AG04450 (cell line): ENCODE measurements at regions not wholly inside any gene's neighbourhood (a gene's known extent, or its start where the extent isn't known, plus 50 kb on each side); places are given as distances from the start of the nearest gene placed in this dataset.

Experiments
- CTCF ChIA-PET: fragments of 300-600, 350-600 bp; formaldehyde crosslinking; extraction: SDS; loops from one replicate; lab custom pipeline; 2022; ENCODE audit warnings: antibody characterized with exemption, inconsistent platforms; lab: Charles Lee
- POLR2A ChIA-PET: fragments of 350-600 bp; formaldehyde crosslinking; extraction: SDS; loops from one replicate; lab custom pipeline; 2021; ENCODE audit warnings: antibody characterized with exemption, inconsistent platforms; lab: Yijun Ruan, JAX
- DNase-seq: peaks from one replicate; pipeline ENCODE4 v3.0.0-alpha.2; 2011; ENCODE audit warnings: low read depth, low spot score
- H3K27ac ChIP-seq: one replicate; pipeline ENCODE4 v1.5.1; 2012; ENCODE audit warnings: low read depth, low read length, control low read depth
- H3K27me3 ChIP-seq: one replicate; pipeline ENCODE4 v1.6.0; 2012; ENCODE audit warnings: low read length; ENCODE audit not compliant: control insufficient read depth, insufficient read depth
- H3K4me3 ChIP-seq: 2 replicates; pipeline ENCODE4 v1.5.1; 2011; ENCODE audit warnings: mild to moderate bottlenecking, low read depth, low read length, control low read depth
- H3K9me3 ChIP-seq: 2 replicates; pipeline ENCODE4 v1.5.1; 2012; ENCODE audit warnings: low read length; ENCODE audit not compliant: control insufficient read depth, insufficient read depth
- CTCF ChIP-seq: IDR thresholded peaks from 2 replicates; pipeline ENCODE4 v1.5.1; 2011; ENCODE audit warnings: low read depth, low read length, control low read depth, inconsistent platforms

- H3K4me3 ChIP-seq = no peak overlapping the region
- POLR2A ChIA-PET = no interaction called here
- TF ChIP-seq CTCF = no peak
Observed at GRCh38 chr1:193677874-193678273, 491.5 kb upstream of the B3GALT2 start.

GRCh38 chr1:193676996-193677549 lies 490.7 kb upstream of the B3GALT2 start:
- CTCF ChIA-PET = no interaction called here
- no peaks in the 10 kb centered on the region for H3K9me3 ChIP-seq

More at GRCh38 chr1:193677874-193678273, 491.5 kb upstream of the B3GALT2 start:
- no peak overlapping the region for H3K27ac ChIP-seq
- CTCF ChIA-PET = no interaction called here
- no peaks in the 10 kb centered on the region for H3K9me3 ChIP-seq
- DNase-seq = no peak
- H3K27me3 ChIP-seq = no peaks in the 10 kb centered on the region

GRCh38 chr1:193674292-193674944 lies 488.0 kb upstream of the B3GALT2 start:
- no peaks in the 10 kb centered on the region for H3K9me3 ChIP-seq
- no peak for TF ChIP-seq CTCF
- no peaks in the 10 kb centered on the region for H3K27me3 ChIP-seq
- POLR2A ChIA-PET = no interaction called here
- H3K27ac ChIP-seq = no peak overlapping the region
- no peak for DNase-seq
- H3K4me3 ChIP-seq = no peak overlapping the region
- CTCF ChIA-PET = no interaction called here

More at GRCh38 chr1:193676996-193677549, 490.7 kb upstream of the B3GALT2 start:
- TF ChIP-seq CTCF = no peak
- POLR2A ChIA-PET = no interaction called here
- Histone ChIP-seq H3K4me3 (no peak overlapping the region), H3K27me3 (no peaks in the 10 kb centered on the region), H3K27ac (no peak overlapping the region)
- no peak for DNase-seq

GRCh38 chr1:193666485-193667083 lies 480.2 kb upstream of the B3GALT2 start:
- ChIA-PET CTCF (no interaction called here), POLR2A (no interaction called here)
- H3K27me3 ChIP-seq = no peaks in the 10 kb centered on the region
- no peak overlapping the region for H3K27ac ChIP-seq
- no peak for TF ChIP-seq CTCF
- no peak for DNase-seq
- no peak overlapping the region for H3K4me3 ChIP-seq
- no peaks in the 10 kb centered on the region for H3K9me3 ChIP-seq

GRCh38 chr1:193663965-193664364 lies 477.6 kb upstream of the B3GALT2 start:
- H3K9me3 ChIP-seq = no peaks in the 10 kb centered on the region
- no peak for TF ChIP-seq CTCF
- H3K27ac ChIP-seq = no peak overlapping the region
- ChIA-PET CTCF (no interaction called here), POLR2A (no interaction called here)
- no peak overlapping the region for H3K4me3 ChIP-seq
- DNase-seq = no peak
- H3K27me3 ChIP-seq = no peaks in the 10 kb centered on the region
